ENCODE measurements at regions not wholly inside any gene's neighbourhood (a gene's known extent, or its start where the extent isn't known, plus 50 kb on each side); places are given as distances from the start of the nearest gene placed in this dataset.

- DNase-seq = peak; percentile 94
These were observed 171.0 kb upstream of the UMPS start for GRCh38 chr3:124558991-124559845.

- peak; percentile 58 for DNase-seq
These were observed 170.2 kb upstream of the UMPS start for GRCh38 chr3:124559846-124560574.

GRCh38 chr3:124560666-124561215 lies 169.5 kb upstream of the UMPS start:
- no peak for DNase-seq

- no peak for DNase-seq
These were observed 167.5 kb upstream of the UMPS start for GRCh38 chr3:124562769-124563168.

GRCh38 chr3:124563376-124563775 lies 166.9 kb upstream of the UMPS start:
- no peak for DNase-seq

DNA sequence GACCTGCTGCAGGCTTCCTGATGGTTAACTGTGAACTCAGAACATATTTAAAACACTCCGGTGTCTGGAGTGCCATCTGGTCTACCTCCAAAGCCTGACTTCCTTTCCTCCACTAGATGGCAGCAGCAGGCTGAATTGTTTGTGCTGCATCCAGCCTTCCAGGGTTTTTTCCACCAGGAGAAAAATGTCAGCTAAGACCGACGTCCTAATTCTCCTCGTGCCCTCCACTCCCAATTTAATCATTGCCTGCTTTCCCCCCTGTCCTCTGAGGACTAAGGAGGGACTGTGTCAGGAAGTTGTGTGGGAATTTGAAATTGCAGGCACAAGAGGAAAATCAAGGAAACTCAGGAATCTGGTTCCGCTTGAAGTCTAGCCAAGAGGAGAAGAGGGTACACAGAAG lies 165.2 kb upstream of the UMPS start:
- DNase-seq = peak; percentile 65

- no peak for DNase-seq
These were observed 164.7 kb upstream of the UMPS start for GRCh38 chr3:124565551-124565950.

DNA sequence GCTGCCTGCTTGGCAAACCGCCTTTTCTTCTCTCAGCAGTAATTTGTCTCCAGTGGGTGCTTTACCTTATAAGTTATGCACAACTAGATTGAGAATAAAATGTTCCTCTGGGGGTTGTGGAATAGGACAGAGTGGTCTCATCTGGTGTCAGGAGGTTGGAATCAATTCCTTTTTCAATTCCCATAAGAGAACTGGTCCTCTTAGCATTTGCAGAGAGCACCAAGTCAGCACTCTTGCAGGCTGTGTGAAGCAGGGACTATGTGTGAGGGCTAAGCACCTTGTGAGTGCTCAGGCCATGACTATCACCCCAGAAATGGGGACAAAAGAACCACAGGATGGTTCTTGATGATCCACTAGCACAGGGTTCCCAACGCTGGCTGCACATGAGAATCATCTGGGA lies 163.6 kb upstream of the UMPS start:
- no peak for DNase-seq

GRCh38 chr3:124567179-124567578 lies 163.1 kb upstream of the UMPS start:
- no peak for DNase-seq

DNA sequence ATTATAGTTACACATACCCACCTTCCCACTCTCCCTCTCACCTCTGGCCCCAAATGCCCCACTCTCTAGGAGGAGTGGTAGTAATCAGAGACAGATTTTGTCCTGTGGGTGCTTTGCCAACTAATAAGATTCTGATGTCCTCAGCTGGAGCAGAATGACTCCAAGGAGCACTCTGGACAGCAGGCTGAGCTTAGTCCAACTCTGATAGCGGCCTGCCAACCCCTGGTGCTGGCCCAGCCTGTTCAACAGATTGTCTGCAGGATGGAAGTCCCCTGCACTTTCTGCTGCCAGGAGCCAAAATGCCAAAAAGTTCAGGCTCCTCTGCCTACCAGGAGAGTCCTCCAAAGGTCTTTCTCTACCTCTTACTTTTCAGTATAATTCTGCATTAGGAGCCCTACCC lies 160.5 kb upstream of the UMPS start:
- no peak for DNase-seq

GRCh38 chr3:124570232-124570631 lies 160.0 kb upstream of the UMPS start:
- DNase-seq = no peak

- DNase-seq = no peak
These were observed 157.3 kb upstream of the UMPS start for GRCh38 chr3:124572851-124573405.

DNA sequence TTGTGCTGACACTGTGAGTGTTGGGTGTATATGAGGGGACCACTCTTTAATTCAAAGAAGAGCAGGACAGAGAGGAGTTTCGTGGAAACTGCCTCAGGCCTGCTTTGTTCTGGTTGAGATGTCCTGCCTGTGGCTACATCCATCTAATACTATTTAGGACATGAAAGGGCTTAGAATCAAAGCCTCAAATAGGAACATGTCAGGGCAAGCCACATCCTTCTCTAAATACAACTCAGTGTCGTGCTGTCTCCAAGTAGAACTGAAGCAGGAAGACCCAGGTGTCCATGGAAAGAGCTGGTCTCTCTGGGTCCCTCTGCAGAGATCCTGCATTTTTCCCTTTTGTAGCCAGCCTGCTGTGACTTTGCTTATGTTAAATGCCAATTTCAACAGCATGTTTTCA lies 156.2 kb upstream of the UMPS start:
- no peak for DNase-seq

- no peak for DNase-seq
These were observed 153.4 kb upstream of the UMPS start for GRCh38 chr3:124576565-124577493.

DNA sequence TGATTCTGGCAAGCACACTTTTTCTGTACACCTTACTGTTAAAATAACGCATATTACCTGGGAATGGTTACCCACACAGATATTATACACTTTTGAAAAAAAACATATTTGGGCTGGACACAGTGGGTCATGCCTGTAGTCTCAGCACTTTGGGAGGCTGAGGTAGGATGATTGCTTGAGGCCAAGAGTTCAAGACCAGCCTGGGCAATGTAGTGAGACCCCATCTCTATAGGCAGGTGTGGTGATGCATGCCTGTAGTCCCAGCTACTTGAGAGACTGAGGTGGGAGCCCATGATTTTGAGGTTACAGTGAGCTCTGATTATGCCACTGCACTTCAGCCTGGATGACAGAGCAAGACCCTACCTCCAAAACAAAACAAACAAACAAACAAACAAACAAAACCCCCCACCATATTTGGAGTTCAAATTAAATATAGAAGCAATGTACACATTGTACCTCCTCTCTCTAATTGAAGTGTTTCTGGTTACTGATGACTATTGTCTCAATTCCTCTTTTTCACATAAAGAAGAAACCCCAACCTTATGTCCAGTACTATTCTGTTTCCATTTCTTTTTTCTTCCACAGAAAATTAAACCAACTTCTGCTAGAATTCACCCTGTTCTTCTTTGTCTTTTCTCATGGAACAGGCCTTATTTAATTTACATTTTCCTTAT lies 152.6 kb upstream of the UMPS start:
- DNase-seq = no peak

- no peak for DNase-seq
These were observed 150.6 kb upstream of the UMPS start for GRCh38 chr3:124579641-124580040.

GRCh38 chr3:124582196-124582595 lies 148.1 kb upstream of the UMPS start:
- DNase-seq = no peak

DNA sequence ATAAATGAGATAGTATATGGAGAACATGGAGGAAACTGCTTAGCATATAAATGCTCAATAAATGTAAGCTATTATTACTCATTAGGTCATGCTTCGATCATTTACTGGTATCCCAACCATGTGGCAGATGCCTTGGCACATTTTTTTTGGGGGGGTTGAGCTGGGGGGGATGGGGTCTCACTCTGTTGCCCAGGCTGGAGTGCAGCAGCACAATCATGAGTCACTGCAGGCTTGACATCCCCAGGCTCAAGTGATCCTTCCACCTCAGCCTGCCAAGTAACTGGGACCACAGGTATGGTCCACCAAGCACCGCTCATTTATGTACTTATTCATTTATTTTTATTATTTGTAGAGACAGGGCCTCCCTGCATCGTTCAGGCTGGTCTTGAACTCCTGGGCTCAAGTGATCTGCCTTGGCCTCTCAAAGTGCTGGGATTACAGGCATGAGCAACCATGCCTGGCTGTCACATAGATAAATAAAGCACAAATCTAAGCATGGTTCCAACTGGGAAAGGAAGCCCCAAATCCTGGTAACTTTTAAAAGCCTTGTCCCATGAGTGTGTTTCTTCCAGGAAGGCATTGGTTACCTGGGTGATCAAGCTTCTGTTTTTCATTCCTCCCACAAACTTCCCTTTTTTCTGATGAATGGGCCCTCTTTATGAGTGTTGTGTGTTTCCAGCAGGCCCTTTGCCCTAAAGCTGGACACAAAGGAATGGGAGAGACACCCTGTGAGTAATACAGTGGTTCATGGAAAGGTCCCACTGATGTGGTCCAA lies 147.4 kb upstream of the UMPS start:
- DNase-seq = no peak

DNA sequence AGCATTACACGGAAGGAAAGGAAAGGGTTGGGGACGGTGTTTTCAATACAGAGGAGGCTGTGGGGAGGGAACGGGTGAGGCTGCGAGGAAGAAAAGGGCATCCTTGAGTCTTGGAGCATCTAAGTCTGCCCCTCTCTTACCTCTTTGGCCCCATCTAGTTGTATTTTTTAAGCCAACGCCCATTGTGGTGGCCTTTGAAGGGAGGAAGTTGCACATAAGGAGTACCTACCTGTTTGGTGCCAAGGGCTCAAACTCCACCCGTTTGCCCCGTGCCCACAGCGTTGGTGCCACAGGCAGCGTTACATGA lies 146.1 kb upstream of the UMPS start:
- no peak for DNase-seq

GRCh38 chr3:124584552-124585391 lies 145.5 kb upstream of the UMPS start:
- DNase-seq = peak; percentile 26

Data from DMS 273 treated with DMSO at 0.1 percent for 48 hours (cell line).